ENCODE measurements at regions not wholly inside any gene's neighbourhood (a gene's known extent, or its start where the extent isn't known, plus 50 kb on each side); places are given as distances from the start of the nearest gene placed in this dataset.
A peak's percentile ranks its signal among the peaks of the same experiment; 100 is the strongest.

GRCh38 chr11:116582571-116582970, 190.2 kb downstream of the BUD13 start:
- no peak for TF ChIP-seq CTCF (IDR thresholded peaks at IDR 0.05; ENCODE audit: borderline replicate concordance, control extremely low read depth, extremely low read depth, insufficient read depth, missing control alignments)
- in situ Hi-C loops (cut with MboI; ENCODE audit: low sequenced_read_pairs, unreplicated experiment): no loop called here

GRCh38 chr11:116581349-116581748, 191.4 kb downstream of the BUD13 start:
- in situ Hi-C loops (cut with MboI; ENCODE audit: low sequenced_read_pairs, unreplicated experiment): no loop called here
- peak; percentile 35 for DNase-seq (ENCODE audit: low spot score)
- TF ChIP-seq CTCF (IDR thresholded peaks at IDR 0.05; ENCODE audit: borderline replicate concordance, control extremely low read depth, extremely low read depth, insufficient read depth, missing control alignments): no peak

More at GRCh38 chr11:116582571-116582970, 190.2 kb downstream of the BUD13 start:
- no peak for DNase-seq (ENCODE audit: low spot score)

- no peak for TF ChIP-seq CTCF (IDR thresholded peaks at IDR 0.05; ENCODE audit: borderline replicate concordance, control extremely low read depth, extremely low read depth, insufficient read depth, missing control alignments)
- in situ Hi-C loops (cut with MboI; ENCODE audit: low sequenced_read_pairs, unreplicated experiment): no loop called here
- DNase-seq (ENCODE audit: low spot score): no peak
Measured at GRCh38 chr11:116580799-116581198, 192.0 kb downstream of the BUD13 start.

GRCh38 chr11:116579857-116580727, 192.7 kb downstream of the BUD13 start:
- TF ChIP-seq CTCF (IDR thresholded peaks at IDR 0.05; ENCODE audit: borderline replicate concordance, control extremely low read depth, extremely low read depth, insufficient read depth, missing control alignments): no peak
- in situ Hi-C loops (cut with MboI; ENCODE audit: low sequenced_read_pairs, unreplicated experiment): no loop called here
- no peak for DNase-seq (ENCODE audit: low spot score)

- TF ChIP-seq CTCF (IDR thresholded peaks at IDR 0.05; ENCODE audit: borderline replicate concordance, control extremely low read depth, extremely low read depth, insufficient read depth, missing control alignments): no peak
- DNase-seq (ENCODE audit: low spot score): no peak
- in situ Hi-C loops (cut with MboI; ENCODE audit: low sequenced_read_pairs, unreplicated experiment): no loop called here
Measured at GRCh38 chr11:116579031-116579653, 193.6 kb downstream of the BUD13 start.

- no peak for DNase-seq (ENCODE audit: low spot score)
- in situ Hi-C loops (cut with MboI; ENCODE audit: low sequenced_read_pairs, unreplicated experiment): no loop called here
- TF ChIP-seq CTCF (IDR thresholded peaks at IDR 0.05; ENCODE audit: borderline replicate concordance, control extremely low read depth, extremely low read depth, insufficient read depth, missing control alignments): no peak
Measured at GRCh38 chr11:116577956-116578355, 194.8 kb downstream of the BUD13 start.

Data from GM13976 (cell line).